NCI-H128 (cell line): ENCODE measurements at regions not wholly inside any gene's neighbourhood (a gene's known extent, or its start where the extent isn't known, plus 50 kb on each side); places are given as distances from the start of the nearest gene placed in this dataset.
"Not testable (repeated sequence)": the region's sequence is repeated elsewhere in the genome, so short reads cannot be mapped to it uniquely, and the experiment has no call there.

Experiments used
- DNase-seq: peaks from one replicate; lab custom pipeline; 2025; ENCODE audit not compliant: unreplicated experiment; lab: John Stamatoyannopoulos, UW

GRCh38 chr21:38095220-38095619, 161.6 kb upstream of the KCNJ15 start:
- DNase-seq = no peak

- no peak for DNase-seq
Measured at GRCh38 chr21:38097789-38098188, 159.0 kb upstream of the KCNJ15 start.

GRCh38 chr21:38112219-38112789, 144.5 kb upstream of the KCNJ15 start:
- no peak for DNase-seq

DNA sequence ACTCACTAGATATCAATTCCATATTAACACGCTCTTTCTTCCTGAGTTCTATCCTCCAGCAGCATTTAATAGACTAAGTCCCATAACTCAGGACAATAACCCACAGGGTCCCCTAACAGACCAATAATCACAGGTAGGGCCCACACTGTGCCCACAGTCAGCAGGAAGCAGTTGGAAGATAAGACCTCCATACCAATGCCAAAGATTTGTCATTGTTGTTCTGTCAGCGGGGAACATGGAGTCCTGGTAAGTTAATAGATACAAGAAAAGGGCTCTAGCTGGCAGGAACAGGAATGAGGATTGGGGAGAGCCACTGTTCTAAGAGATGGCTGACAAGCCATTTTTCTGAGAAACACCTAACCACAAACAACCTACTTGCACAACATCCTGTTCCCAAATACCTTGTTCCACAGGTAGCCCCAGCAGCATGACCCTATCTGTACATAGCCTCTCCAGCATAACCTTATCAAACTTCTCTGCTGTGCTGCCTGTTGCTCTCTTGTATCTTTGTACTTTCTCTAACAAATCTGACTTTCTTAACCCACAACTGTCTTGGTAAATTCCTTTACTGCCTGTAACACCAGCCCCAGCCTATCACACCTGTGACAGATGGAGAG, 142.0 kb upstream of the KCNJ15 start:
- no peak for DNase-seq

- no peak for DNase-seq
Measured at GRCh38 chr21:38115870-38116269, 140.9 kb upstream of the KCNJ15 start.

DNA sequence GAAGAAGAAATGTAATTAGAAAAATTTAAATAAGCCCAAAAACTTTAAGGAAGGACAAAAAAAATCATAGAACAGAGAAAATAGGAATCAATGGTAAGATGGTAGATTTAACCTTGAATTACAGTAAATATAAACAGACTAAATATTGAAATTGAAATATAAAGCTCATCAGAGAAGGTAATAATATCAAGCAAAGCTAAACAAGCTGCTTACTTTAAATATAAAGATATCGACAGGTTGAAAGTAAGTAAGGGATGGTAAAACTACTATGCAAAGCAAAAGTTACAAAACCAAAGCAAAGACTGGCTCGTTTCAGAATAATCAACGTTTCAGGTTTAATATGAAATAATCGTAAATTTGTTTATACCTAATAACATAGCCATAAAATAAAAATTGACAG, 137.0 kb upstream of the KCNJ15 start:
- DNase-seq = no peak

- DNase-seq = not testable (repeated sequence)
Measured at GRCh38 chr21:38120679-38120983, 136.2 kb upstream of the KCNJ15 start.

- no peak for DNase-seq
Measured at GRCh38 chr21:38120984-38121855, 135.6 kb upstream of the KCNJ15 start.

GRCh38 chr21:38121888-38122720, 134.7 kb upstream of the KCNJ15 start:
- DNase-seq = no peak

GRCh38 chr21:38123626-38124025, 133.2 kb upstream of the KCNJ15 start:
- no peak for DNase-seq

- DNase-seq = peak; percentile 59
Measured at GRCh38 chr21:38126666-38127303, 130.0 kb upstream of the KCNJ15 start.

GRCh38 chr21:38129711-38130110, 127.1 kb upstream of the KCNJ15 start:
- DNase-seq = no peak

DNA sequence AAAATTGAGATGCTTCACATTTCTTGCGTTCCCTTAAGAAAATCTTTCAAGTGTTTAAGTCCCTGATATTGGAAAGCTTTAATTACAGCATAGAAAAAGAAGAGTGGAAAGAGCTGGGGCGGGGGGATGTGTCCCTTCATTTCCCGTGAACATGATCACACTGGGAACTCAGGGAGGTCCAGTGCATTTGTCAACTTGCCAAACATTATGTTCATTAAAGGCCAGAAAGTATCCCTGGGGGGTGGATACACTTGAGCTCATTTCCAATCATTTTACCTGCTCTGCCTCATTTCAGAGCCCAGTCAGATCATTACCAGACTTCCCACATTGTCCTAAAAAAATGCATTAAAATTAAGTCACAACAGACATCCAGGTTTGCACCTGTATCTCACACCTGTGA, 123.6 kb upstream of the KCNJ15 start:
- no peak for DNase-seq

- no peak for DNase-seq
Measured at GRCh38 chr21:38134084-38134873, 122.5 kb upstream of the KCNJ15 start.

DNA sequence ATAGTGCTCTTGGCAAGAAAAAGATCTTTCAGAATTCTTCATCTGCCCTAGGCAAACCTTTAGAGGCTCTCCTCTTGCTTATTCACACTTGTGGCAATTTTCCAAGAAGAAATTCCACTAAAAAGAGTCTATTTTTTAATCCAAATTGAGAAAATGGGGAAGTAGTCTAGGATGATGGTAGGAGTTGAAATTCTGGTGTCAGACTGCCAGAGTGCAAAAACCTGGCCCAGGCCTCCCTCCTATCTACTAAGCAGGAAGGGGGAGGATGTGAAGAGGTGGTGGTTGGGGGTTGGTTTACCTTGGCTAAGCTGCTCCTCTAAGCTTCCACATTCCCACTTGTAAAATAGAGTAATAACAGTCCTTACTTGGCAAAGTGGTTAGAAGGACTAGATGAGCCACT, 120.6 kb upstream of the KCNJ15 start:
- no peak for DNase-seq

DNA sequence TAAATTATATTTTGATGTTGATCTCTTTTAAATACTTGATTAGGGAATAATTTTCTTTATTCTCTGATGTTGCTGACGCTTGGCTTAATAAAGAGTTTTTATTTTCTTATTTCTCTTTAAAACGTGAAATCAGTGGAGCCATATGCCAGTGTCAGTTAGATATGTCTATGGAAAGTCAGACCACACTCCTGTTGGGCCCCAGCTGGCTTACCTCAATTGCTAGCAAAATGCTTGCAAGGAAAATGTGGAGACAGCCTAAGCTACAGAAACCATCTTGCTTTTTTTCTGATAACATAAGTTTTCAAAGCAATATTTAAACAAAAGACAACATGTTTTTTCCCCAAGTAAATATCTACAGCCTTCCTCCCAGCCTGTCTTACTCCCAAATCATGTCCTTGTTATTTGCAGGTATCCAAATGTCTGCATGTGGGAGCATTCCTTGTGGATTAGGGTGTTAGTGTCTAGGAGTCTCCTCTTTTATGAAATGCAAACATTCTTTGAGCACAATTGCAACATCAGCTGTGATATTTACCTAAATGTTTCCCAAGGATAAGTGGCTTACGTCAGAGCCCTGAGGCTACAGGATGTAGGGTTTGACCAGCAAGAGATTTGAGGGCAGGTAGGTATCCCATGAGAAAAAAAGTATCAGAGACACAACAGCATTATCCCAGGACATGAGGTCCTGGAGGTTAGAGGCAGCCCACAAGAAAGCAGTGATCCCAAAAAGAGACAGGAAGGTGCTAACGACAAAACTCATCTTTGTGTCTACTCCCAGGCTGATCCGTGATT, 117.2 kb upstream of the KCNJ15 start:
- DNase-seq = no peak

GRCh38 chr21:38140207-38140903, 116.4 kb upstream of the KCNJ15 start:
- no peak for DNase-seq

DNA sequence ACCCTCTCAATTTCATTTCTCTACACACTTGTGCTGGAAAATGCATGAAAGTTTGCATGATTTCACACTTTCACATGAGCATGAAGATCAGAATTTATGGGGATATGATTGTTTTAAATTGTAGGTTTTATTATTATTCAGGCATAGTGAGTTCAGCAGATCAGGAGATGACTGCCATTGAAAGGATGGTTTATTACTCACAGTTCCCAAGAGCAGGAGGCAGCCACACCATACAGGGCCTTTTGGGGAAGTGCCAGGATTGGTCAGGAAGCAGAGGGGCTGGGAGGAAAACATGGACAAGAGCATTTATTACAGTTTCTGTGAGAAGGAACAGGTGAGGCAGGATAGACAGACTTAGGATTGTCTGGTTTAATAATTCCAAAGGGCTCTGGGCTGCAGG, 114.6 kb upstream of the KCNJ15 start:
- DNase-seq = no peak

DNA sequence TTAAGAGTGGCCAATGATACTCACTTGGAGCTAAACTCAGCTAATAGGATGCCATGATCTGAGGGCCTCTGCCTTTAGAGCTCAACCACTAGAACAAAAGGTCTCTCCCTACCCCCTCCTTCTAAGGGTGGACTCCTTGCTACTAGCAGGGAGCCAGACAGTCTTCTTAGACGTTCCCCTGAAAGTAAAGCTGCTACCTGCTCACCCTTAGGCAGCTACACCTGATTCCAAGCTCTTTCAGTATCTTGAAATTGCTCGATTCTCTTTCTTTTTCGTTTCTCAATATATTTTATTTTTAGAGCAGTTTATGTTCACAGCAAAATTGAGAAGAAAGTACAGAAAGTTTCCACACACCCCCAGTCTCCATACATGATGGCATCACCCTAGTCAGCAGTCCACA, 112.6 kb upstream of the KCNJ15 start:
- DNase-seq = no peak
